ENCODE measurements at regions not wholly inside any gene's neighbourhood (a gene's known extent, or its start where the extent isn't known, plus 50 kb on each side); places are given as distances from the start of the nearest gene placed in this dataset.

DNA sequence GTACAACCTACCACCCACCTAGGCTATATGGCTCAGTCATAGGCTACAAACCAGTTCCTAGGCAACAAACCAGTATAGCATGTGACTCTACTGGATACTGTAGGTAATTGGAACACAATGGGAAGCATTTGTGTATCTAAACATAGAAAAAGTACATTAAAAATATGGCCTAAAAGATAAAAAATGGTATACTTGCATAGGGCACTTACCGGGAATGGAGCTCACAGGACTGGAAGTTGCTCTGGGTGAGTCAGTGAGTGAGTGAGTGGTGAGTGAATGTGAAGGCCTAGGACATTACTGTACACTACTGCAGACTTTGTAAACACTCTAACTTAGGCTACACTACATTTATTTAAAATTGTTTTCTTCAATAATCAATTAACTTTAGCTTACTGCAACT, 139.2 kb upstream of the RBPJ start:
- TF ChIP-seq, protein P1, sequence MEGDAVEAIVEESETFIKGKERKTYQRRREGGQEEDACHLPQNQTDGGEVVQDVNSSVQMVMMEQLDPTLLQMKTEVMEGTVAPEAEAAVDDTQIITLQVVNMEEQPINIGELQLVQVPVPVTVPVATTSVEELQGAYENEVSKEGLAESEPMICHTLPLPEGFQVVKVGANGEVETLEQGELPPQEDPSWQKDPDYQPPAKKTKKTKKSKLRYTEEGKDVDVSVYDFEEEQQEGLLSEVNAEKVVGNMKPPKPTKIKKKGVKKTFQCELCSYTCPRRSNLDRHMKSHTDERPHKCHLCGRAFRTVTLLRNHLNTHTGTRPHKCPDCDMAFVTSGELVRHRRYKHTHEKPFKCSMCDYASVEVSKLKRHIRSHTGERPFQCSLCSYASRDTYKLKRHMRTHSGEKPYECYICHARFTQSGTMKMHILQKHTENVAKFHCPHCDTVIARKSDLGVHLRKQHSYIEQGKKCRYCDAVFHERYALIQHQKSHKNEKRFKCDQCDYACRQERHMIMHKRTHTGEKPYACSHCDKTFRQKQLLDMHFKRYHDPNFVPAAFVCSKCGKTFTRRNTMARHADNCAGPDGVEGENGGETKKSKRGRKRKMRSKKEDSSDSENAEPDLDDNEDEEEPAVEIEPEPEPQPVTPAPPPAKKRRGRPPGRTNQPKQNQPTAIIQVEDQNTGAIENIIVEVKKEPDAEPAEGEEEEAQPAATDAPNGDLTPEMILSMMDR (IDR thresholded peaks at IDR 0.05; ENCODE audit: low read length): no peak
- no peak for TF ChIP-seq EZH2 (IDR thresholded peaks at IDR 0.05; ENCODE audit: borderline replicate concordance, low read length)

All from OCI-LY1 (cell line).